ENCODE measurements at regions not wholly inside any gene's neighbourhood (a gene's known extent, or its start where the extent isn't known, plus 50 kb on each side); places are given as distances from the start of the nearest gene placed in this dataset.
"Not testable (repeated sequence)": the region's sequence is repeated elsewhere in the genome, so short reads cannot be mapped to it uniquely, and the experiment has no call there.

DNA sequence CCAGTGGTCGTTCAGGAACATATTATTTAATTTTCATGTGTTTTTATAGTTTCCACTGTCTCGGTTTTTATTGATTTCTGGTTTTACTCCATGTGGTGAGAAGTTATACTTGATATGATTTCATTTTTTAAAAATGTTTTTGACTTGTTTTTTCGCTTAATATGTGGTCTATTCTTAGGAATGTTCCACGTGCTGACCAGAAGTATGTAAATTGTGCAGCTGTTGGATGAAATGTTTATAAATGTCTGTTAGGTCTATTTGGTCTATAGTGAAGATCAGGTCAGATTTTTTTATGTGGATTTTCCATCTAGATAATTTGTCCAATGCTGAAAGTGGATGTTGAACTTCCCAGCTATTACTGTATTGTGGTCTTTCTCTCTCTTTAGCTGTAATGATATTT, 433.8 kb upstream of the MIS18BP1 start:
- TF ChIP-seq GATA1 (IDR thresholded peaks at IDR 0.05; ENCODE audit: low read depth, low read length) (no peak), POLR2A (IDR thresholded peaks at IDR 0.05; ENCODE audit: low read length) (no peak)
- DNase-seq, result no peak

DNA sequence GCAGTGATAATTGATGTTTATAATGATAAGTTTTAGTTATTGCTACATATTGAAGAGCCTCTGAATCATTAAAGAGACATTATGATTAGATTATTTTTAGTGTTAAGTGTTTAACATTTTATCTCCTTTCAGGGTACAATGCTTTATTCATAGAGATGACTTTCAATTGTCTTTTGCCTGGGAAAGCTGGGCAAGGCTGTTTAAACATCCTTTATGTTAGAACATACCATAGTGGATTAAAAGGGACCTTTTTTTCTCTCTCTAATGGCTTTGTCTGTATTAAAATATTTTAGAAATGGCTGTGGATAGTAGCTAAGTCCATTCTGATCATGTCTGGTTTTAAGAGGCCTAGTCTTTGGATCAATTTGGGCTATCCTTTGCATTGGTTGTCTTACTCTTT, 427.5 kb upstream of the MIS18BP1 start:
- TF ChIP-seq POLR2A (IDR thresholded peaks at IDR 0.05; ENCODE audit: low read length), result no peak
- no peak for TF ChIP-seq GATA1 (IDR thresholded peaks at IDR 0.05; ENCODE audit: low read depth, low read length)
- DNase-seq, result no peak

DNA sequence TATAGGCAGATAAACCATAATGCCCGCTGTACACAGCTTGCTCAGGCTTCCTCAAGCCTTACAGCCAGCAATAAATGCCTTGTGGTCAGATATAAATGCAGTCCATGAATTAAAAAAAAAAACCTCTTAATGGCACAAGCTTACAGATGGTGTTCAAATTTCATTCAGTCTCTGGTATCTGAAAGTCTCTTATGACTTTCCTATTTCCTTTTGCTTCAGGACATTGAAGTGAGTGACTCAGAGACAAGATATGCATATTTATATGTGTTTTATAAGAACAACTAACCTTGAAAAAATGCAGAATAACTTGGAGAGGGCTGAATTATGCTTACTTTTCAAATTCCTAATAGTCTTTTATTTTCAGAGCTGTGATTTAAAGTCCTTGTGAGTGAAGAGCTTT, 426.9 kb upstream of the MIS18BP1 start:
- no peak for DNase-seq
- no peak for TF ChIP-seq POLR2A (IDR thresholded peaks at IDR 0.05; ENCODE audit: low read length)
- TF ChIP-seq GATA1 (IDR thresholded peaks at IDR 0.05; ENCODE audit: low read depth, low read length), result no peak

DNA sequence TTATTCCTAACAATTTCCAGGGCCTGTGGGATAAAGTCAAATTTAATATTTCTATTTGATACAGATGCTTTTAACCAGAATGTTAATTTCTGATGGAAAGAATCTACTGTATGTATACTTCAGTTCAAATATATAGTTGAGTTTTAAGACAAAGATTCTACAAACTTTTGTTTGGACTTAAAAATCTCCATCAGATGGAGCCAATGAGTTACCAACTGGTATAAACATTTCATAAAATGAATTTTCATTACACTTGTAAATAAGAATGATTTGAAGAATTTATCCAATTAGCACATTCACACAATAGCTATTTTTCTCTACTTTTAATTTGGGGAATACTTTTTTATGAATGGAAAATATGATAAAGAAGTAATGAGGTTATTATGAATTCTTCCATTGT, 425.2 kb upstream of the MIS18BP1 start:
- TF ChIP-seq POLR2A (IDR thresholded peaks at IDR 0.05; ENCODE audit: low read length), result no peak
- TF ChIP-seq GATA1 (IDR thresholded peaks at IDR 0.05; ENCODE audit: low read depth, low read length), result no peak
- DNase-seq, result no peak

DNA sequence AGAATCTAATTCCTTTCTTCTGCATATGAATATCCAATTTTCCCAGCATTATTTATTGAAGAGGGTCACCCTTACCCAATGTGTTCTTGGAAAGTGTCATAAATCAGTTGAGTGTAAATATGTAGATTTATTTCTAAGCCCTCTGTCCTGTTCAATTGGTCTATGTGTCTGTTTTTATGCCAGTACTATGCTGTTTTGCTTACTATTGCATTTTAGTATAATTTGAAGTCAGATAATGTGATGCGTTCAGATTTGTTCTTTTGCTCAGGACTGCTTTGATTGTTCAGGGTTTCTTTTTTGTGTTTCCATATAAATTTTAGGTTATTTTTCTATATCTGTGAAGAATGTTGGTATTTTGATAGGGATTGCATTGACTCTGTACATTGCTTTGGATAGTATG, 420.4 kb upstream of the MIS18BP1 start:
- no peak for DNase-seq
- TF ChIP-seq GATA1 (IDR thresholded peaks at IDR 0.05; ENCODE audit: low read depth, low read length), result no peak
- TF ChIP-seq POLR2A (IDR thresholded peaks at IDR 0.05; ENCODE audit: low read length), result no peak

DNA sequence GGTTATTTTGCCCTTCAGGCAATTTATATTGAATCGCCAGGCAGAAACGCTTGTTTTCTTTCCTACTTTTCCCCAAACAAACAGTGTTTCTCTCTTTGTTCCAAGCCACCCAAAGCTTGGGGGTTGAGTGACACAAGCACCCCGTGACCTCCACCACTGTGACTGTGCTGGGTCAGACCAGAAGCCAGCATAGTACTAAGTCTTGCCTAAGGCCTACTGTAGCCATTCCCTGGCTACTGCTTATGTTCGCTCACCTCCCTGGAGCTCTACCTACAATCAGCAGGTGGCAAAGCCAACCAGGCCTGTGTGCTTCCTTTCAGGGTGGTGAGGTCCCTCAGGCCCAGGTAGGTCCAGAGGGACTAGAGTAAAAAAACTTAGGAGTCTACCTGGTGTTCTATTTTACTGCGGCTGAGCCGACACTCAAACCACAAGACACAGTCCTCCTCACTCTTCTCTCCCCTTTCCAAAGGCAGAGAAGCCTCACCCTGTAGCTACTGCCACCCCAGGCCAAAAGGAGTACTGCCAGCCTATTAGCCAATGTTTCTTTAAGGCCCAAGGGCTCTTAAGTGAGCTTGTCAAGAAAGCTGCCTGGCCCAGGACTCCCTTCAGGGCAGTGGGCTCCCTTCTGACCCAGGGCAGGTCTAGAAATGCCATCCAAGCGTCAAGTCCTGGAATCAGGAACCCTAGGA, 411.8 kb upstream of the MIS18BP1 start:
- TF ChIP-seq GATA1 (IDR thresholded peaks at IDR 0.05; ENCODE audit: low read depth, low read length) (no peak), POLR2A (IDR thresholded peaks at IDR 0.05; ENCODE audit: low read length) (no peak)
- no peak for DNase-seq

DNA sequence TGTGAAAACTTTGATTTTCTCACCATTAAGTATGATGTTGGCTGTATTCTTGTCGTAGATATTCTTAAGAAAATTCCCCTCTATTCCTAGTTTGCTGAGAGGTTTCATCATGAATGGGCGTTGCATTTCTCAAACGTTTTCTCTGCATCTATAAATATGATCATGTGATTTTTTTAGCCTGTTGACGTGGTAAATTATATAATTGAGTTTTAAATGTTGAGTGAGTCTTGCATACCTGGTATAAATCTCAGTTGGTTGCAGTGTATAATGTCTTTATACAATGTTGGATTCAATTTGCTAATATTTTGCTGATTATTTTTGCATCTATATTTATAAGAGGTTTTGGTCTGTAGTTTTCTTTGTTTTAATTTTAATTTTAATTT, 405.9 kb upstream of the MIS18BP1 start:
- TF ChIP-seq GATA1 (IDR thresholded peaks at IDR 0.05; ENCODE audit: low read depth, low read length) (no peak), POLR2A (IDR thresholded peaks at IDR 0.05; ENCODE audit: low read length) (no peak)
- DNase-seq, result no peak

DNA sequence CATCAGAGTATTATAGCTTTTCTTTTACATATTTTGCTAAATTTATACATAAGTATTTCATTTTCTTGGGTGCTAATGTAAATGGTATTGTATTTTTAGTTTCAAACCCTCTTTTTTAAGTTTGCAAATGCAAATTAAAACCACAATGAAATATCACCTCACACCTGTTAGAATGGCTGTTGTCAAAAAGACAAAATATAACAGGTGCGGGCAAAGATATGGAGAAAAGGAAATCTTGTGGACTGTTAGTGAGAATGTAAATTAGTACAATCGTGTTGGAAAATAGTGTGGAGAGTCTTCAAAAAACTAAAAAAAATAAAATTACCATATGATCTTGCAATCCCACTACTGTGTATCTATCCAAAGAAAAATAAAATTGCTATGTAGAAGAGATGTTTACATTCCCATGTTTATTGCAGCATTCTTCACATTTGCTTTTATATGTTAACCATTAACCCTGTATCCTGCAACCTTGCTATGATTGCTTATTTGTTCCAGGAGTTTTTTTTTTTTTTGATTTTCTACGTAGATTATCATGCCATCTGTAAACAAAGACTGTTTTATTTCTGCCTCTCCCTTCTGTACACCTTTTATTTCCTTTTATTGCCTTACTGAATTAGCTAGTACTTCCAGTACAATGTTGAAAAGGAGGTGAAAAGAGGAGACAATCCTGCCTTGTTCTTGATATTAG, 405.4 kb upstream of the MIS18BP1 start:
- TF ChIP-seq GATA1 (IDR thresholded peaks at IDR 0.05; ENCODE audit: low read depth, low read length) (no peak), POLR2A (IDR thresholded peaks at IDR 0.05; ENCODE audit: low read length) (no peak)
- no peak for DNase-seq

DNA sequence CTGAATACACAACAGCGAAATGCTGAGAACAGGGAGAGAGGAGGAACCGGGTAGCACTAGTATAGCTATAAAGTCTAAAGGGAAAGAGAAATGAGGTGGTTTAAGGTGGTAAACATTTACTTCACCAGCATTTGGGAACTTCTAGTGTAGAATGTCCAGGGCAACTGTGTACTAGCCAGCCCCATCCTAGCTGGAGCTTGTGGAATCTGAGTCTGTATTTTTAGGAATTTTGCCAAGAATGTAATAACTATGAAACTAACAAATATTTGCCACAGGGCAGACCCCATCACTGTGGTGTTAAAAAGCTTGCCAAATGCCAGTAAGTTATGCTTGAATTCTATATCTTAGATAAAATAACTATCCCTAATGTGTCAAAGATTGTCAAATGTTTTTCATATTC, 398.9 kb upstream of the MIS18BP1 start:
- no peak for TF ChIP-seq GATA1 (IDR thresholded peaks at IDR 0.05; ENCODE audit: low read depth, low read length)
- TF ChIP-seq POLR2A (IDR thresholded peaks at IDR 0.05; ENCODE audit: low read length), result no peak
- no peak for DNase-seq

DNA sequence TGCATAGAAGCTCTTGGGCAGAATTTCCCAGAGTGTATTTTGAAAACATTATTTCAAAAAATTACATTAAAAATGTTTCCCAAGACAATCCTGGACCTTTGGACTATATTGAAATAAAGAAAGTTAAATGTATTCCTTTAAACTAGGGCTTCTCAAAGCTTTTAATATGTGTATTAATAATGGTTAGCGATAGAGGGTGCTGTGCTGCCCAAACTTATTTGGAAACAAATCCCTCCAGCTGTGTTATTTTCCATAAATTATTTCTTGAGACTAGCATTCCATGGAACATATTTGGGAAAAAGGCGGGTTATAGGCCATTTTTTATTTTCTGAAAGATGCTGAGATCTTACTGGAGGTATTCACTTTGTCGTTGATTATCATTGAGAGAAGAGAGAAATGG, 397.8 kb upstream of the MIS18BP1 start:
- no peak for TF ChIP-seq GATA1 (IDR thresholded peaks at IDR 0.05; ENCODE audit: low read depth, low read length)
- TF ChIP-seq POLR2A (IDR thresholded peaks at IDR 0.05; ENCODE audit: low read length), result no peak
- DNase-seq, result no peak

DNA sequence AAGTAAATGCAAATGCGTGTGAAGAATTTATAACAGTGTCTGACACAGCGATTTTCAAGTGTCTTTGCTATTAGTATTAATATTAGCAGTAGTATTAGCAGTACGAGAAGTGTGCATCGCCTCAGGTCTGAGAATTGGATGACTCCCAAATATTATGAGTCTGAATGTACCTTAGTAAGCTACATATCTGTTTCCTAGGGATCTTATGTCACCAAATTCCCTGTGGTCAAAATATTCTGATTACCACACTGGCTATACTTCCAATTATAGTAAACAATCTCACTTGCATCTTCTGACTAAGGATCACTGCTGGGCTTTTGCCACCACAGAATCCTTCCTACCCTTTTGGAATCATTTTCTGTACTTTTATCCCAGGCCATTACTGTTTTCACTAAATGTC, 396.0 kb upstream of the MIS18BP1 start:
- no peak for DNase-seq

DNA sequence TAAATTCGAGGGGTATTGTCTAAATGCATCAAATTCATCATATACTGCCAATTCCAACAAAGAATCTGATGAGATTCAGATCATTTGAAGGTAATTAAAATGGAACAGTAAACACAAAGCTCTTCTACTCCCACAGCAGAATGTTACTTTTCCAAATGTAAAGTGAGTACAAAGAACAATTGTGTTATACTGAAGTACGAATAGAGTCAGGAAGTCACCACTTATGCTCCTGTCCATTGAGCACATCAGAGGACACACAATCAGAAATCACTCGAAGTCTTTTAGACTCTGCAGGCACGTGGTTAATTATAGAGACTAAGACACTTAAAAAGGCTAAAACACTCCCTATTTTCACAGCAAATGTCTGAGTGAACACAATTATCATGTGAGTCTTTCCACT, 388.5 kb upstream of the MIS18BP1 start:
- no peak for DNase-seq
- TF ChIP-seq GATA1 (IDR thresholded peaks at IDR 0.05; ENCODE audit: low read depth, low read length) (no peak), POLR2A (IDR thresholded peaks at IDR 0.05; ENCODE audit: low read length) (no peak)

More for the DNA sequence above, 396.0 kb upstream of the MIS18BP1 start:
- TF ChIP-seq POLR2A (IDR thresholded peaks at IDR 0.05; ENCODE audit: low read length) (no peak), GATA1 (IDR thresholded peaks at IDR 0.05; ENCODE audit: low read depth, low read length) (no peak)

DNA sequence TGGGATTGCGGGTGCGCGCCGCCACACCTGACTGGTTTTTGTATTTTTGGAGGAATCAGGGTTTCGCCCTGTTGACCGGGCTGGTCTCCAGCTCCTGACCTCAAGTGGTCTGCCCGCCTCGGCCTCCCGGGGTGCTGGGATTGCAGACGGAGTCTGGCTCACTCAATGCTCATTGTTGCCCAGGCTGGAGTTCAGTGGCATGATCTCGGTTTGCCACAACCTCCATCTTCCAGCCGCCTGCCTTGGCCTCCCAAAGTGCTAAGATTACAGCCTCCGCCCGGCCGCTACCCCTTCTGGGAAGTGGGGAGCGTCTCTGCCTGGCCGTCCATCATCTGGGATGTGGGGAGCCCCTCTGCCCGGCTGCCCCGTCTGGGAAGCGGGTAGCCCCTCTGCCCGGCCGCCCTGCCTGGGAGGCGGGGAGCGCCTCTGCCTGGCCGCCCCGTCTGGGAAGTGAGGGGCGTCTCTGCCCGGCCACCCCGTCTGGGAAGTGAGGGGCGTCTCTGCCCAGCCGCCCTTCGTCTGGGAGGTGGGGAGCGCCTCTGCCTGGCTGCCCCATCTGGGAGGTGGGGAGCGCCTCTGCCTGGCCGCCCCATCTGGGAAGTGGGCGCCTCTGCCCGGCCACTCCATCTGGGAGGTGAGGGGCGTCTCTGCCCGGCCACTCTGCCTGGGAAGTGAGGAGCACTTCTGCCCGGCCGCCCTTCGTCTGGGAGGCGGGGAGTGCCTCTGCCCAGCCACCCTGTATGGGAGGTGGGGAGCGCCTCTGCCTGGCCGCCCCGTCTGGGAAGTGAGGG, 381.8 kb upstream of the MIS18BP1 start:
- DNase-seq, result not testable (repeated sequence)

DNA sequence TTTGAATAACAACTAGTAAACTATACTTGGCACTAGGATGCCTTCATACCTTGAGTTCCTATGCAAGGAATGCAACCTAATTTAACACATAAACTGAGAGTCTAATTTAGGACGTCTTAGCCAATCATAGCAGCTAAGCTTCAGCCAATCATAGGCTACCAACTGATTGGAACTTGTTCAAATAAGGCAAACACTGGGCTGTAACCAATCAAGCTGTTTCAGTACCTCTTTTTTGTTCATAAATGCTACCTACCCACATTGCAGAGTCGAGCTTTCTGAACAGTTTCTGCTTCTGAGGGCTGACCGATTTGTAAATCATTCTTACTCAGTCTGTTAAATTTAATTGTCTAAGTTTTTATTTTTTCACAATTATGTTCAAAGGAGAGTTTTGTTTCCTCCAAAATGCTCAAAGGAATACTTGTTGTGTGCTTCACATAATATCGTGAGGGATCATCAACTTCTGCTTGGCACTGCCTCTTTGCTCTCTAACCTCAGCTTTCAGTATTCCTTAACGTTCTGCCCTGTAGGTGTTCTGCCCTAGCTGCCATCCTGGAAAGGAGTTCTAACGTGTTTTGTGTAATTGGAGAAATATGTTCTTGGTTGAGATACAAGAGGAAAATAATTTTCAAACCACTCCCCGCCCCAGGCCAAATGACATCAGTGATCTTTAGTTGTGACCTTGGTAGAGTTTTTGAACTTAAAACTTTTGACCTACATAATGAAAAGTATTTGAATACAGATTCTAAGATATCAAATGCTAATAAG, 380.4 kb upstream of the MIS18BP1 start:
- no peak for TF ChIP-seq POLR2A (IDR thresholded peaks at IDR 0.05; ENCODE audit: low read length)
- TF ChIP-seq GATA1 (IDR thresholded peaks at IDR 0.05; ENCODE audit: low read depth, low read length), result no peak
- DNase-seq, result no peak

Data from erythroblast (primary cell).